ENCODE measurements at regions not wholly inside any gene's neighbourhood (a gene's known extent, or its start where the extent isn't known, plus 50 kb on each side); places are given as distances from the start of the nearest gene placed in this dataset.
"Not testable (repeated sequence)": the region's sequence is repeated elsewhere in the genome, so short reads cannot be mapped to it uniquely, and the experiment has no call there.

DNA sequence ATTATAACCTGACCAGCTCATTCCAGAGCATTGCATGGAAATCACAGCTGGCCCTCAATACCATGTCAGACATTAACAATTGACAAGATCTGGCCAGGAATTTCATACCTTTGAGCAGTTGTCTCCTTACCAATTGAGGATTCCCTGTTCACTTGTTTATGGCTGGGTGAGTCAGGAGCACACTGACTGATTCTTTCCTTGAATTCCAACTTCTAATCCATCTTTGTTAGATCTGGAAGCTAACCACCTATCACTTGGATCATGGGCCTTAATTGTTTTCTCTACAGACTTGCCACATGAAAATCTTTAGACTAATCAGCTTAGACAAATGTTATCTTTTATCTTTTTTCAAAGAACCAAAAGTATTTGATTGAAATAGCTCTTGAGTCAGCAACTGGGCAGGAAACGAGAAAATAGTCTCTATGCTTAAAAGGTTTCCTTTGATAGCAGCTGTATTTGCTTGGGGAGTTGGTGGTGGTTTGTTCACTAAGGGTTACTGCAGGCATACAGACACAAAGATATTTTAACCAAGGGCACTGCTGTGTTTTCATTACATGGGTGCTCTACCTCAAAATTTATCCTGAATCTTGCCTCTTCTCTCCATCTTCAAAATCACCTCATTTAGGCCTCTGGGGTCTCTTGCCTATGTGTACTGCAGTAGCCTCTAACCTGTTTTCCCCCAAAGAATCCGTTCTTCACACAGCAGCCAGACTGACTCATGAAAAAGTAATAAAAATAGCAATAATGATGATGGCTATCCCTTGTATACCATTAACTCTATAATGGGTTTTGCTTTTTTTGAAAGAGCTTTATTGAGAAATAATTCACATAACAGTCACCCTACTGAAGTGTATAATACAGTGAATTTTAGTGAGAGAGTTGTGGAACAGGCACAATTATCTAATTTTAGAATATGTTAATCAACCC is 197.0 kb upstream of the NMUR2 start:
- Mint-ChIP-seq H3K27ac (no peak overlapping the region), H3K36me3 (ENCODE audit: low read depth) (no peaks in the 10 kb centered on the region)
- intact Hi-C loops (cut with micrococcal nuclease) = no loop called here

DNA sequence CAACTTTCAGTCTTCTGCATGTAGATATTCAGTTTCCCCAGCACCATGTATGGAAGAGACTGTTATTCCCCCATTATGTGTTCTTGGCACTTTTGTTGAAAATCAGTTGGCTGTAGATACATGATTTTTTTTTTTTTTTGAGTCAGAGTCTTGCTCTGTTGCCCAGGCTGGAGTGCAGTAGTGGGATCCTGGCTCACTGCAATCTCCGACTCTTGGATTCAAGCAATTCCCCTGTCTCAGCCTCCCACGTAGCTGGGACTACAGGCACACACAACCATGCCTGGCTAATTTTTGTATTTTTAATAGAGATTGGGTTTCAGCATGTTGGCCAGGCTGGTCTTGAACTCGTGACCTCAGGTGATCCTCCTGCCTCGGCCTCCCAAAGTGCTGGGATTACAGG is 201.0 kb upstream of the NMUR2 start:
- H3K27me3 Mint-ChIP-seq (ENCODE audit: insufficient read depth); H3K4me3 Mint-ChIP-seq; H3K9me3 Mint-ChIP-seq; H3K27ac Mint-ChIP-seq; intact Hi-C loops (cut with micrococcal nuclease); H3K36me3 Mint-ChIP-seq (ENCODE audit: low read depth); H3K4me1 Mint-ChIP-seq (ENCODE audit: low read depth); DNase-seq (ENCODE audit: low spot score): not testable (repeated sequence)

More for the DNA sequence above, 197.0 kb upstream of the NMUR2 start:
- Mint-ChIP-seq H3K4me1 (ENCODE audit: low read depth) (no peaks in the 10 kb centered on the region), H3K27me3 (ENCODE audit: insufficient read depth) (no peaks in the 10 kb centered on the region), H3K9me3 (no peaks in the 10 kb centered on the region), H3K4me3 (no peak overlapping the region)
- DNase-seq (ENCODE audit: low spot score) = no peak

DNA sequence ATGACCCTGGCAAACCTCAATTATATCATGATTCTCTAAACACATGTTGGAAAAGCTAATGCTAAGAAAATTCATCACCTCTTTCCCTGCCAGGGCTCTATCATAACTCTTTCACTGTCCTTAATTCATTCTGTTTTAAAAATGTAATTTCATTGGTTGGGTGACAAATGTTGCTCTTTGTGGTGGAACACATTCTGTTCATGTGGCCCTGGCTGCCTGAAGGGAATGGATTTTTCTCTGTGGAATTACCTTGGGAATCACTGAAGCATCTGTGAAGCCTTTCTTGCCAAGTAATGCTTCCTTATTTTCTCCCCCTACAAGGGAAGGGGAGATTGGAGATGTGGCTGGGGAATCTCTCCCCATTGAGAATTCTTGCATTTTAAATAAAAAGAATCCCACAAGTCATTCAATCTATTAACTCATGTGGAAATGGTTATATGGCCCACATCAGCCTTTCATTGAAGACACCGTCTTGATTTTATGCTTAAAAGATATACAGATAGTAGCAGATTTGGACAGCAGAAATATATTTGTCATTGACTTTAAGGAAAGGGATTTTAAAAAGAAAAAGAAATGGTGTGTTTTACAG is 201.8 kb upstream of the NMUR2 start:
- no peaks in the 10 kb centered on the region for H3K9me3 Mint-ChIP-seq
- intact Hi-C loops (cut with micrococcal nuclease) = no loop called here
- H3K27me3 Mint-ChIP-seq (ENCODE audit: insufficient read depth) = peaks cover 2% of the 10 kb centered on the region
- H3K4me3 Mint-ChIP-seq = no peak overlapping the region
- DNase-seq (ENCODE audit: low spot score) = no peak
- no peak overlapping the region for H3K27ac Mint-ChIP-seq
- H3K36me3 Mint-ChIP-seq (ENCODE audit: low read depth) = no peaks in the 10 kb centered on the region
- H3K4me1 Mint-ChIP-seq (ENCODE audit: low read depth) = no peaks in the 10 kb centered on the region

DNA sequence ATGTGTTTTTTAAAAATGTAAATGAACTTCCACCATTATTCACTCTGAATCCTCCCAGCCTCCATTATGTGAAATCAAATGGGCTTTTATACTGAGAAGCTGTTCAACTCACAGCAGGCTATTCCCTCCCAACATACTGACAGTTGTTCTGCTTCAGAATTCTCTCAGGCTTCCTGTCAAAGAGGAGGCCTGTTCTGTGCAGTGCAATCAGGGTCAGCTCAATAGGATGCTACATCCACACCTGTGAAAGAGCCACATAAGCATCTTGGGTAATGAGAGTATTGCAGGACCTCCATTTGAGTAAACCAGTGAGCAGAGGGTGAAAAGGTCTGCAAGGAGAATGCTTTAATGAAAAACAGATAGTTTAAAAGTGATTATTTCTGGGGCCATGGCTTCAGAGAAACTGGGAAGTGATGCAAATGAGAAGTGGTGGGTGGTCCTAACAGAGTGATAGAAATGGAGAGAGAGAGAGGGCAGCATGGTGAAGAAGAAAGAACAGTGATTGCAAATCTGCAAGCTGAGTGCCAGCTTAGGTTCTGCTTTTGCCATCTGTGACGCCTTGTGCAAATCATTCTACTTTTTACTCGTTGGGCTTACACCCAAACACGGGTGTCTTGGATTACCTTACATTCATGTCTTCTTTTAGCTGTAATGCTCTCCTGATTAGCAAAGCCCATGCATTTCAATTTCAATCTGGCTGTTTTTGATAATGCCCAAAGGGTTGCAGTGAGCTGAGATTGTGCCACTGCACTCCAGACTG is 202.5 kb upstream of the NMUR2 start:
- Mint-ChIP-seq H3K4me1 (ENCODE audit: low read depth) (no peaks in the 10 kb centered on the region), H3K4me3 (no peak overlapping the region), H3K27ac (no peak overlapping the region), H3K36me3 (ENCODE audit: low read depth) (no peaks in the 10 kb centered on the region), H3K27me3 (ENCODE audit: insufficient read depth) (peaks cover 2% of the 10 kb centered on the region), H3K9me3 (no peaks in the 10 kb centered on the region)
- DNase-seq (ENCODE audit: low spot score) = no peak
- intact Hi-C loops (cut with micrococcal nuclease) = no loop called here

DNA sequence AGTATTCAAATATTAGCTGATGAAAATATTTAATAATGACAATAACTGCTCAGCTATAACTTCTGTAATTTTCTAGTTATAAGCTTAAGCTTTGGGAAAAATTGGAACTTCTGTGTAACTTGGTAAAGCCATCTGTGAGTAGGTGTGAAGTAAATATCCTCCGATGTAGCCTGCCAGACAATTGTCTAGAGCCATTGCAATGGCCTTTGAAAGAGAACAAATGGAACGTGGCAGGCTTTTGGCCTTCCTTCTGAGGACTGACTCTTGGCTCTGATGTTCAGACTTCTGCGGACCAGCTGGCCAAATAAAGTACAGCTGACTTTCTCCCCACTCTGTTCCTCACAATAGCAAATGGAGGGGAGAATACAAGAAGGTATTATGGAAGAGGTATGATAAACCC is 203.4 kb upstream of the NMUR2 start:
- intact Hi-C loops (cut with micrococcal nuclease) = no loop called here
- peaks cover 2% of the 10 kb centered on the region for H3K27me3 Mint-ChIP-seq (ENCODE audit: insufficient read depth)
- H3K9me3 Mint-ChIP-seq = no peaks in the 10 kb centered on the region
- H3K27ac Mint-ChIP-seq = no peak overlapping the region
- H3K4me3 Mint-ChIP-seq = no peak overlapping the region
- DNase-seq (ENCODE audit: low spot score) = no peak
- H3K4me1 Mint-ChIP-seq (ENCODE audit: low read depth) = no peaks in the 10 kb centered on the region
- no peaks in the 10 kb centered on the region for H3K36me3 Mint-ChIP-seq (ENCODE audit: low read depth)

DNA sequence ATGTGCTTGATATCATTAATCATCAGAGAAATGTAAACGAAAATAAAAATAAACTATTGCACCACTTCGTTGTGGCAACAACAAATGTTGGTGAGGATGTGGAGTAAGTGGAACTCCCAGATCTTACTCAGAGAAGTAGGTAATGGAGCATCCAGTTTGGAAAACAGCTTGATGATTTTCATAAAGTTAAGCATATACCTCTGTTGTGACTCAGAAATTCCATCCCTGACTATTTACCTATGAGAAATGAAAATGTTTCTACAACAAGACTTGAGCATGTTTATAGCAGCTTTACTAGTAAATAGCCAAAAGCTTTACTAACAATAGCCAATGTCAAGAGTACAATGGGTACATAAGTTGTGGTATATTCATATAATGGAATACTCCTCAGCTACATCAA is 214.7 kb upstream of the NMUR2 start:
- DNase-seq (ENCODE audit: low spot score) = no peak
- Mint-ChIP-seq H3K27me3 (ENCODE audit: insufficient read depth) (no peaks in the 10 kb centered on the region), H3K36me3 (ENCODE audit: low read depth) (no peaks in the 10 kb centered on the region), H3K9me3 (no peaks in the 10 kb centered on the region), H3K27ac (no peak overlapping the region), H3K4me3 (no peak overlapping the region), H3K4me1 (ENCODE audit: low read depth) (no peaks in the 10 kb centered on the region)
- intact Hi-C loops (cut with micrococcal nuclease) = no loop called here

DNA sequence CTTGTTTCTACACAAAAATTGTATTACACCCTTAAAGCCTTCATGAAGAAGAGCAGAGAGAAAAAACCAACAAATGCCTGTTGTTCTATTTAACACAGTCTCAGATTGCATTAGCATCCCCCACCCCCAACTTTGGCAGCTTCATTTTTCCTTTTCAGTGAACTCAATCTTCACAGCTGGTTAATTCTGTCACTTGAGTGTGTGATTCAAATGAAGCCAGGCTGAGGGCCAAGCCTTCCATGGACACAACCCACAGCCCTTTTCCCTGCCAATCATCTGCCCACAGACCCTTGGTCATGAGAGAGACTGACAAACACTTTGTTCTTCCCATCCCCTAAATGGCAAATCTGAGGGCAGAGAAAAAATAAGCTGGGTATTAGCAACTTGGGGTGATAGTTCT is 217.5 kb upstream of the NMUR2 start:
- no peaks in the 10 kb centered on the region for H3K36me3 Mint-ChIP-seq (ENCODE audit: low read depth)
- H3K27ac Mint-ChIP-seq = no peak overlapping the region
- no peak overlapping the region for H3K4me3 Mint-ChIP-seq
- H3K27me3 Mint-ChIP-seq (ENCODE audit: insufficient read depth) = no peaks in the 10 kb centered on the region
- no peaks in the 10 kb centered on the region for H3K9me3 Mint-ChIP-seq
- no peak for DNase-seq (ENCODE audit: low spot score)
- intact Hi-C loops (cut with micrococcal nuclease) = no loop called here
- no peaks in the 10 kb centered on the region for H3K4me1 Mint-ChIP-seq (ENCODE audit: low read depth)

DNA sequence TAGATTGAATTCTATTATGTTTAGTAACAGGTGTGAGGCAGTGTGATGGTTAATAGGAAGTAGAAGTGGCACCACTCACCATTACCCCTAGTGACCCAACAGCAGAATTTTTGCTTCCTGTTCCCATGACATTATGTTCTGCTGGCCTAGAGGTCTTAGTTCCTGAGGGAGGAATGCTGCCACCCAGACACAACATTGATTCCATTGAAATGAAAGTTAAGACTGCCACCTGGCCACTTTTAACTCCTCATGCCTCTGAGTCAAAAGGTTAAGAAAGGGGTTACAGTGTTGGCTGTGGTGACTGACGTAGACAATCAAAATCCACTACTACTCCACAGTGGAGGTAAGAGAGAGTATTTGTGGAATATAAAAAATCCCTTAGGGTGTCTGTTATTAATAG is 218.9 kb upstream of the NMUR2 start:
- Mint-ChIP-seq H3K4me3 (no peak overlapping the region), H3K9me3 (no peaks in the 10 kb centered on the region), H3K36me3 (ENCODE audit: low read depth) (no peaks in the 10 kb centered on the region), H3K27me3 (ENCODE audit: insufficient read depth) (no peaks in the 10 kb centered on the region), H3K4me1 (ENCODE audit: low read depth) (no peaks in the 10 kb centered on the region), H3K27ac (no peak overlapping the region)
- intact Hi-C loops (cut with micrococcal nuclease) = no loop called here
- no peak for DNase-seq (ENCODE audit: low spot score)

DNA sequence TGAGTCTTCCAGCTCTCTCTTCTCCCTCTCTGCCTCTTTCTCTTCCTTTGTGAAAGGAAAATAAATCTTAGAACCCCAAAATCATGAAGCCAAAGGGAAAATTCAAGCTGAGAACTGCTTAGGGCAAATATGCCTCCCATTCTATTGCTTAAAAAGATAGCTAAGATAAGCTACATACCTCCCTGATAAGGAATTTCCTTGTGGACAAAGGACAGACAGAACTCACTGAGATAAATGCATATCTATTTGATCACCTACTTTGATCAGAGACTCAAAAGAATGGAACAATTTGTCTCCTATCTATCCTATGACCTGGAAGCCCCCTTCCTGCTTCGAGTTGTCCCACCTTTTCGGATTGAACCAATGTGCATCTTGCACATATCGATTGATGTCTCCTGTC is 220.6 kb upstream of the NMUR2 start:
- Mint-ChIP-seq H3K27ac (no peak overlapping the region), H3K4me3 (no peak overlapping the region), H3K36me3 (ENCODE audit: low read depth) (no peaks in the 10 kb centered on the region), H3K27me3 (ENCODE audit: insufficient read depth) (no peaks in the 10 kb centered on the region), H3K9me3 (no peaks in the 10 kb centered on the region), H3K4me1 (ENCODE audit: low read depth) (no peaks in the 10 kb centered on the region)
- intact Hi-C loops (cut with micrococcal nuclease) = no loop called here
- DNase-seq (ENCODE audit: low spot score) = no peak

DNA sequence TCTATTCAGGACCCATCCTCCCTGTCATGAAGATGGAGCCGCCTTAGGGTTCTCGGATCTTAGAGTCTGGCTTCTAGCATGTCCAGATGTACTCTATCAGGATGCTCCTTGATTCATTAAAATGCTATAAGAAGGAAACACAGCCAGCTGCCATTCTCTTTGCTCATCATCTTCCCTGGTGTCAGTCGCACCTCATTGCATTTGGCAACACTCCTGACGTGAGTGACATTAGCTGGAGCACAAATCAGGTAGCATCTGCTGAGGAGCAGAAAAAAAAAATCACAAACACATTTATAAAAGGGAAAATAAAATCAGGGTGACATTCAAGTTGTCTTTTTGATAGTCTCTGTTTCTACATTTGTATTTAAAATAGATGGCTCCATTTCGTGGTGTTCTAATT is 226.1 kb upstream of the NMUR2 start:
- intact Hi-C loops (cut with micrococcal nuclease) = no loop called here
- Mint-ChIP-seq H3K27ac (no peak overlapping the region), H3K4me3 (no peak overlapping the region), H3K9me3 (no peaks in the 10 kb centered on the region), H3K36me3 (ENCODE audit: low read depth) (no peaks in the 10 kb centered on the region), H3K27me3 (ENCODE audit: insufficient read depth) (no peaks in the 10 kb centered on the region), H3K4me1 (ENCODE audit: low read depth) (no peaks in the 10 kb centered on the region)
- no peak for DNase-seq (ENCODE audit: low spot score)

DNA sequence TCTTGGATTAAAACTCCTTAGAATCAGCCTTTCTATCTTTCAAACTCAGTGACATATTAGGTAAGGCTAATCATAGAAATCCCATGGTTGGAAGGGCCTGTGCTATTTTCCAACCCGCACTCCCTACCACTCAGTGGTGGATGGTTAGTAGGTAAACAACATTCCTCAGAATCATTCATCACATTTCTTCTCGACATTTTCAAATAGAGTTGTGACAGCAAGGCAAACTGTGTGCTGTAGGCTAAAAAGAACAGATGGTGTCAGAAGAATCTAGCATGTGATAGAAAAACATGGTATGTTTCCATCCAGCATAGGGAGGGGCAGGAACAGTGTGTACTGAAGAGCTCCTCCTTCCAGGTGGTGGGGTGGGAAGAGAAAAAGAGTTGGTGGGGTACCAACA is 227.3 kb upstream of the NMUR2 start:
- Mint-ChIP-seq H3K27ac (no peak overlapping the region), H3K36me3 (ENCODE audit: low read depth) (no peaks in the 10 kb centered on the region), H3K27me3 (ENCODE audit: insufficient read depth) (no peaks in the 10 kb centered on the region), H3K9me3 (no peaks in the 10 kb centered on the region), H3K4me3 (no peak overlapping the region), H3K4me1 (ENCODE audit: low read depth) (no peaks in the 10 kb centered on the region)
- intact Hi-C loops (cut with micrococcal nuclease) = no loop called here
- no peak for DNase-seq (ENCODE audit: low spot score)

DNA sequence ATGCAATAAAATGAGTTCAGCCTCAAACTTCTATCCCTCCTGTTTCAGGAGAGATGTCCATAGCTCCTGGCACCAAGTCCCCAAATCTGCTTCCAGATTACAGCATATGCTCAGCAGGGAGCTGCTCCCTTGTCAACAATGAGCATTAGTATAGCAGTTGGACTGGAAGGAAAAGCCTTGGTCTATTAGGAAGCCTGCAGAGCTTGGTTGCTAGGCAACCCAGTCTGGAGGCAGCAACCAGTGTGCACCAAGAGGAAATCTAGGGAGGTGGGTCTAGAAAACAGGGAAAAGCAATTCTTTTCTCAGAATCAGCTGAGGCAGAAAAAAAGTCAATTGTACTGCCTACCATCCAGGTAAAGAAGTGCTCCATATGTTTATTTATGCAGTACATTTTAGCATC is 229.5 kb upstream of the NMUR2 start:
- Mint-ChIP-seq H3K9me3 (no peaks in the 10 kb centered on the region), H3K4me1 (ENCODE audit: low read depth) (no peaks in the 10 kb centered on the region), H3K27ac (no peak overlapping the region), H3K27me3 (ENCODE audit: insufficient read depth) (no peaks in the 10 kb centered on the region), H3K4me3 (no peak overlapping the region), H3K36me3 (ENCODE audit: low read depth) (no peaks in the 10 kb centered on the region)
- intact Hi-C loops (cut with micrococcal nuclease) = no loop called here
- no peak for DNase-seq (ENCODE audit: low spot score)

DNA sequence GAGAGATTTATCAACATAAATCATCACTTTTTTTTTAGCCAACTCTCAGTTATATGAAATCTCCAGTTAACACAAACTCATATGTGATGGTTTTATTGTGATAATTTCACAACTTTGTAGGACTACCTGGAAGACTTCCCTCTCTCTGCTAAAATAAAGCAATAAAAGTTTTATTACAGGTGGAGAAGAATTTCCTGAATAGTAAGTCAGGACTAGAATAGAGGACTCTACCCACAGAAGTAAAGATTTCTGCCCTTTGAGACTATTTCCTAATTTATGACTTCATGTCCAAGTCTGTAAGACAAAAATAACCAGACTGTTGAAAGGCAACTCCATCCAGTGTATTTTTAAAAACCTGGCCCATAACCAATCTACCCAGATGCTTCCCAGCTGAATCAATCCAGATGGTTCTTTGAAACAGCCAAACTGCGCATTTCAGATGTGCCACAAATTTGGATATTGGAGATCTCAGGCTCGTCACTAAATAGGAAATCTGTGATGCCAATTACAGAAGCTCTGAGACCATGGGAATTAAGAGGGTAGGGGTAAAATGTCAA is 234.0 kb upstream of the NMUR2 start:
- Mint-ChIP-seq H3K36me3 (ENCODE audit: low read depth) (no peaks in the 10 kb centered on the region), H3K27me3 (ENCODE audit: insufficient read depth) (no peaks in the 10 kb centered on the region), H3K9me3 (no peaks in the 10 kb centered on the region), H3K27ac (no peak overlapping the region), H3K4me1 (ENCODE audit: low read depth) (no peaks in the 10 kb centered on the region), H3K4me3 (no peak overlapping the region)
- DNase-seq (ENCODE audit: low spot score) = no peak
- intact Hi-C loops (cut with micrococcal nuclease) = no loop called here
